ENCODE measurements at regions not wholly inside any gene's neighbourhood (a gene's known extent, or its start where the extent isn't known, plus 50 kb on each side); places are given as distances from the start of the nearest gene placed in this dataset.

GRCh38 chr4:110963662-110964280, 340.9 kb upstream of the PITX2 start:
- no peak overlapping the region for H3K4me3 ChIP-seq
- intact Hi-C loops (cut with DNase I): no loop called here
- no peaks in the 10 kb centered on the region for H3K9me3 ChIP-seq
- no peaks in the 10 kb centered on the region for H3K36me3 ChIP-seq
- H3K27ac ChIP-seq: no peak overlapping the region
- WGBS: 34% methylated on average over 11 of the region's 11 CpGs
- H3K27me3 ChIP-seq (replicated peaks; ENCODE audit: insufficient read depth): no peaks in the 10 kb centered on the region
- no peaks in the 10 kb centered on the region for H3K4me1 ChIP-seq (replicated peaks)
- no peak for TF ChIP-seq POLR2A (IDR thresholded peaks at IDR 0.05)
- TF ChIP-seq POLR2AphosphoS5 (IDR thresholded peaks at IDR 0.05): no peak
- no peak for TF ChIP-seq CTCF (IDR thresholded peaks at IDR 0.05)
- no peak for DNase-seq (ENCODE audit: low spot score)

- Histone ChIP-seq H3K36me3 (no peaks in the 10 kb centered on the region), H3K9me3 (no peaks in the 10 kb centered on the region), H3K27ac (no peak overlapping the region), H3K4me1 (replicated peaks) (no peaks in the 10 kb centered on the region), H3K4me3 (no peak overlapping the region), H3K27me3 (replicated peaks; ENCODE audit: insufficient read depth) (no peaks in the 10 kb centered on the region)
- intact Hi-C loops (cut with DNase I): no loop called here
- 81% methylated on average over 1 of the region's 1 CpG for WGBS
- DNase-seq (ENCODE audit: low spot score): no peak
- no peak for TF ChIP-seq POLR2A (IDR thresholded peaks at IDR 0.05)
- no peak for TF ChIP-seq CTCF (IDR thresholded peaks at IDR 0.05)
- TF ChIP-seq POLR2AphosphoS5 (IDR thresholded peaks at IDR 0.05): no peak
Observed at GRCh38 chr4:110967936-110968335, 345.1 kb upstream of the PITX2 start.

- H3K27ac ChIP-seq: no peak overlapping the region
- no peak for TF ChIP-seq POLR2AphosphoS5 (IDR thresholded peaks at IDR 0.05)
- no peak for TF ChIP-seq POLR2A (IDR thresholded peaks at IDR 0.05)
- TF ChIP-seq CTCF (IDR thresholded peaks at IDR 0.05): no peak
- no peak overlapping the region for H3K4me3 ChIP-seq
- H3K4me1 ChIP-seq (replicated peaks): no peaks in the 10 kb centered on the region
- H3K9me3 ChIP-seq: no peaks in the 10 kb centered on the region
- no peaks in the 10 kb centered on the region for H3K36me3 ChIP-seq
- no peak for DNase-seq (ENCODE audit: low spot score)
- intact Hi-C loops (cut with DNase I): no loop called here
- no peaks in the 10 kb centered on the region for H3K27me3 ChIP-seq (replicated peaks; ENCODE audit: insufficient read depth)
- 9% methylated on average over 3 of the region's 3 CpGs for WGBS
Observed at GRCh38 chr4:110970642-110971041, 347.8 kb upstream of the PITX2 start.

GRCh38 chr4:110975338-110975737, 352.5 kb upstream of the PITX2 start:
- DNase-seq (ENCODE audit: low spot score): no peak
- no peak for TF ChIP-seq POLR2AphosphoS5 (IDR thresholded peaks at IDR 0.05)
- TF ChIP-seq POLR2A (IDR thresholded peaks at IDR 0.05): no peak
- no peak for TF ChIP-seq CTCF (IDR thresholded peaks at IDR 0.05)
- Histone ChIP-seq H3K4me3 (no peak overlapping the region), H3K27ac (no peak overlapping the region), H3K4me1 (replicated peaks) (no peaks in the 10 kb centered on the region), H3K9me3 (no peaks in the 10 kb centered on the region), H3K27me3 (replicated peaks; ENCODE audit: insufficient read depth) (no peaks in the 10 kb centered on the region), H3K36me3 (no peaks in the 10 kb centered on the region)
- intact Hi-C loops (cut with DNase I): no loop called here
- WGBS: 88% methylated on average over 6 of the region's 6 CpGs

- Histone ChIP-seq H3K27me3 (replicated peaks; ENCODE audit: insufficient read depth) (no peaks in the 10 kb centered on the region), H3K9me3 (no peaks in the 10 kb centered on the region), H3K36me3 (no peaks in the 10 kb centered on the region), H3K27ac (no peak overlapping the region), H3K4me1 (replicated peaks) (no peaks in the 10 kb centered on the region), H3K4me3 (no peak overlapping the region)
- WGBS: 44% methylated on average over 2 of the region's 2 CpGs
- TF ChIP-seq POLR2AphosphoS5 (IDR thresholded peaks at IDR 0.05): no peak
- intact Hi-C loops (cut with DNase I): no loop called here
- DNase-seq (ENCODE audit: low spot score): no peak
Observed at GRCh38 chr4:110977554-110977953, 354.7 kb upstream of the PITX2 start.
